GM21737 (cell line): ENCODE measurements at regions not wholly inside any gene's neighbourhood (a gene's known extent, or its start where the extent isn't known, plus 50 kb on each side); places are given as distances from the start of the nearest gene placed in this dataset.
"Not testable (repeated sequence)": the region's sequence is repeated elsewhere in the genome, so short reads cannot be mapped to it uniquely, and the experiment has no call there.

Source experiments
- ATAC-seq: cut with Tn5 transposase; IDR thresholded peaks from one replicate; pipeline ENCODE4 v1.9.1; 2021; ENCODE audit warnings: mild to moderate bottlenecking, moderate library complexity; ENCODE audit not compliant: unreplicated experiment

GRCh38 chr5:74464512-74465209 lies 175.9 kb downstream of the ENC1 start:
- ATAC-seq, result no peak

GRCh38 chr5:74462356-74462755 lies 178.2 kb downstream of the ENC1 start:
- ATAC-seq, result no peak

GRCh38 chr5:74461251-74461650 lies 179.3 kb downstream of the ENC1 start:
- ATAC-seq, result no peak

- no peak for ATAC-seq
Observed at GRCh38 chr5:74460694-74461093, 179.8 kb downstream of the ENC1 start.

- ATAC-seq, result no peak
Observed at GRCh38 chr5:74459984-74460383, 180.5 kb downstream of the ENC1 start.

- no peak for ATAC-seq
Observed at GRCh38 chr5:74457876-74458275, 182.7 kb downstream of the ENC1 start.

- ATAC-seq, result no peak
Observed at GRCh38 chr5:74454263-74455030, 186.1 kb downstream of the ENC1 start.

- ATAC-seq, result no peak
Observed at GRCh38 chr5:74452856-74453255, 187.7 kb downstream of the ENC1 start.

GRCh38 chr5:74450095-74450494 lies 190.4 kb downstream of the ENC1 start:
- no peak for ATAC-seq

- no peak for ATAC-seq
Observed at GRCh38 chr5:74446725-74447241, 193.7 kb downstream of the ENC1 start.

GRCh38 chr5:74442466-74442865 lies 198.1 kb downstream of the ENC1 start:
- no peak for ATAC-seq

GRCh38 chr5:74441616-74442015 lies 198.9 kb downstream of the ENC1 start:
- no peak for ATAC-seq

- no peak for ATAC-seq
Observed at GRCh38 chr5:74440341-74440740, 200.2 kb downstream of the ENC1 start.

- ATAC-seq, result not testable (repeated sequence)
Observed at GRCh38 chr5:74437870-74438269, 202.7 kb downstream of the ENC1 start.

GRCh38 chr5:74433896-74434829 lies 206.4 kb downstream of the ENC1 start:
- ATAC-seq, result no peak

- no peak for ATAC-seq
Observed at GRCh38 chr5:74433255-74433895, 207.2 kb downstream of the ENC1 start.

GRCh38 chr5:74432721-74433120 lies 207.8 kb downstream of the ENC1 start:
- no peak for ATAC-seq

GRCh38 chr5:74432216-74432615 lies 208.3 kb downstream of the ENC1 start:
- no peak for ATAC-seq

- ATAC-seq, result no peak
Observed at GRCh38 chr5:74431290-74431669, 209.2 kb downstream of the ENC1 start.

- ATAC-seq, result no peak
Observed at GRCh38 chr5:74430631-74431289, 209.8 kb downstream of the ENC1 start.
